Activated B cell treated with CpG ODN at 0.5 μM for 24 hours (primary cell): ENCODE measurements at regions not wholly inside any gene's neighbourhood (a gene's known extent, or its start where the extent isn't known, plus 50 kb on each side); places are given as distances from the start of the nearest gene placed in this dataset.

ENCODE experiments used
- ATAC-seq: fragments of 200-7000 bp; cut with Tn5 transposase; one replicate; pipeline ENCODE4 v1.10.0; 2021; ENCODE audit warnings: low read depth, mild to moderate bottlenecking, moderate library complexity
- CTCF ChIA-PET: fragments of 350-600 bp; sonication (Branson Sonifier 250); formaldehyde crosslinking; loops from one replicate; lab custom pipeline; 2021; ENCODE audit warnings: antibody characterized with exemption; lab: Charles Lee
- POLR2A ChIA-PET: fragments of 350-600 bp; sonication (Branson Sonifier 250); formaldehyde crosslinking; loops from one replicate; lab custom pipeline; 2021; ENCODE audit warnings: antibody characterized with exemption; lab: Charles Lee
- DNase-seq: peaks from one replicate; pipeline ENCODE4 v3.0.0; 2022
- H3K27ac Mint-ChIP-seq: one replicate; pipeline ENCODE4 v1.8.0; 2020; ENCODE audit warnings: mixed read lengths
- H3K27me3 Mint-ChIP-seq: one replicate; pipeline ENCODE4 v1.8.0; 2021; ENCODE audit warnings: mixed read lengths
- H3K36me3 Mint-ChIP-seq: one replicate; pipeline ENCODE4 v1.8.0; 2021; ENCODE audit warnings: low read depth, mixed read lengths
- H3K4me1 Mint-ChIP-seq: one replicate; pipeline ENCODE4 v1.8.0; 2021; ENCODE audit warnings: mixed read lengths
- H3K4me3 Mint-ChIP-seq: one replicate; pipeline ENCODE4 v1.8.0; 2020; ENCODE audit warnings: mild to moderate bottlenecking, mixed read lengths
- H3K9me3 Mint-ChIP-seq: one replicate; pipeline ENCODE4 v1.8.0; 2020; ENCODE audit warnings: mixed read lengths
- intact Hi-C: fragments of 100-400 bp; cut with micrococcal nuclease; formaldehyde crosslinking; loops from one replicate; pipeline ENCODE4 v1.15.1; 2024
- TF ChIP-seq, protein P1 (sequence below): fragments of 200-600 bp; IDR thresholded peaks from one replicate; pipeline ENCODE4 v1.8.0; 2022; ENCODE audit warnings: antibody characterized with exemption, mild to moderate bottlenecking

DNA sequence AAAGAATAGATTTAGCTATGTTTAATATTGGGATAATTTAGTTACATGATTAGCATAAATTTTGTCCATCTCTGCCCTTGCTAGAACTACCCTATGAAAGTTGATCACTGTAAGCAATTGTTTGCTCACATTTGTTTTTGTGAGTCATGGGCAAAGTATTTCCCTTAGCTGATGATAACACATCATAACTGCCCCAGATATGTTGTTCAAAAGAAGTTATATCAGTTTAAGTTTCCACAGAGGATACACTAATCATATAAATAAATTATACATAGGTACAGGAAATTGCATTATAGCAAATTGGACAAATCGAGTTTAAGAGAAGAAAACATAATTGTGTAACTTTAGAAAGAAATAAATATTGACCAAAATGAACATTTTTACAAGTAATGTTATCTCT, 223.2 kb upstream of the PIK3C3 start:
- no peak overlapping the region for H3K27ac Mint-ChIP-seq
- H3K27me3 Mint-ChIP-seq: no peaks in the 10 kb centered on the region
- H3K9me3 Mint-ChIP-seq: no peaks in the 10 kb centered on the region
- POLR2A ChIA-PET: no interaction called here
- DNase-seq (no peak), ATAC-seq (no peak)
- no peak overlapping the region for H3K4me3 Mint-ChIP-seq
- intact Hi-C loops: no loop called here
- CTCF ChIA-PET: no interaction called here
- H3K4me1 Mint-ChIP-seq: no peaks in the 10 kb centered on the region
- H3K36me3 Mint-ChIP-seq: no peaks in the 10 kb centered on the region
- TF ChIP-seq, protein P1, sequence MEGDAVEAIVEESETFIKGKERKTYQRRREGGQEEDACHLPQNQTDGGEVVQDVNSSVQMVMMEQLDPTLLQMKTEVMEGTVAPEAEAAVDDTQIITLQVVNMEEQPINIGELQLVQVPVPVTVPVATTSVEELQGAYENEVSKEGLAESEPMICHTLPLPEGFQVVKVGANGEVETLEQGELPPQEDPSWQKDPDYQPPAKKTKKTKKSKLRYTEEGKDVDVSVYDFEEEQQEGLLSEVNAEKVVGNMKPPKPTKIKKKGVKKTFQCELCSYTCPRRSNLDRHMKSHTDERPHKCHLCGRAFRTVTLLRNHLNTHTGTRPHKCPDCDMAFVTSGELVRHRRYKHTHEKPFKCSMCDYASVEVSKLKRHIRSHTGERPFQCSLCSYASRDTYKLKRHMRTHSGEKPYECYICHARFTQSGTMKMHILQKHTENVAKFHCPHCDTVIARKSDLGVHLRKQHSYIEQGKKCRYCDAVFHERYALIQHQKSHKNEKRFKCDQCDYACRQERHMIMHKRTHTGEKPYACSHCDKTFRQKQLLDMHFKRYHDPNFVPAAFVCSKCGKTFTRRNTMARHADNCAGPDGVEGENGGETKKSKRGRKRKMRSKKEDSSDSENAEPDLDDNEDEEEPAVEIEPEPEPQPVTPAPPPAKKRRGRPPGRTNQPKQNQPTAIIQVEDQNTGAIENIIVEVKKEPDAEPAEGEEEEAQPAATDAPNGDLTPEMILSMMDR: no peak

- H3K4me3 Mint-ChIP-seq: no peak overlapping the region
- no peaks in the 10 kb centered on the region for H3K36me3 Mint-ChIP-seq
- ChIA-PET POLR2A (no interaction called here), CTCF (no interaction called here)
- no peaks in the 10 kb centered on the region for H3K27me3 Mint-ChIP-seq
- ATAC-seq: no peak
- H3K9me3 Mint-ChIP-seq: peaks cover 2% of the 10 kb centered on the region
- intact Hi-C loops: no loop called here
- TF ChIP-seq, protein P1: no peak
- DNase-seq: no peak
- H3K27ac Mint-ChIP-seq: no peak overlapping the region
- H3K4me1 Mint-ChIP-seq: no peaks in the 10 kb centered on the region
These were observed 230.8 kb upstream of the PIK3C3 start for GRCh38 chr18:41724195-41724594.

- Mint-ChIP-seq H3K4me1 (no peaks in the 10 kb centered on the region), H3K27me3 (no peaks in the 10 kb centered on the region), H3K9me3 (peaks cover 2% of the 10 kb centered on the region), H3K27ac (no peak overlapping the region), H3K36me3 (no peaks in the 10 kb centered on the region), H3K4me3 (no peak overlapping the region)
- POLR2A ChIA-PET: no interaction called here
- intact Hi-C loops: no loop called here
- CTCF ChIA-PET: no interaction called here
- no peak for DNase-seq
- TF ChIP-seq, protein P1: no peak
- no peak for ATAC-seq
These were observed 233.8 kb upstream of the PIK3C3 start for GRCh38 chr18:41721103-41721790.

DNA sequence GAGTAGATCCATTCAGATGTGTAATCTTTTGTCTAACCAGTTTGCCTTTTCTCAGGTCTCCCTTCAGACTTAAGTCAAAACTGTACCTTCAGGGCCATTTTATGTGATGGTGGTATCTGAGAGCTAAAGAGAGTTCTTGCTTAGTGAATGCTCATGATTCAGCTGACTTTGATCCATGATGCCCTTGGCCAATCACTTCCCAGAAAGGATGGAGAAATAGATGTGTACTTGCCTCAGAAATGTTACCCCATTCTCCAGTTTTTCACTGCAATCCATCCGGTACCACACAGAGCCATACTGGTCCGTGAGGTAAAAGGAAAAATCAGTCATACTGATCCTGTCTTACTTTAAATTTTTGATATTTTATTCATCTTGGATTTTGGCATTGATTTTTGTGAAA, 234.8 kb upstream of the PIK3C3 start:
- CTCF ChIA-PET: no interaction called here
- TF ChIP-seq, protein P1: no peak
- no peaks in the 10 kb centered on the region for H3K27me3 Mint-ChIP-seq
- ATAC-seq (no peak), DNase-seq (no peak)
- POLR2A ChIA-PET: no interaction called here
- H3K9me3 Mint-ChIP-seq: peaks cover 7% of the 10 kb centered on the region
- intact Hi-C loops: no loop called here
- no peaks in the 10 kb centered on the region for H3K36me3 Mint-ChIP-seq
- H3K4me1 Mint-ChIP-seq: no peaks in the 10 kb centered on the region
- no peak overlapping the region for H3K4me3 Mint-ChIP-seq
- no peak overlapping the region for H3K27ac Mint-ChIP-seq

GRCh38 chr18:41719808-41720207, 235.2 kb upstream of the PIK3C3 start:
- no peak for DNase-seq
- POLR2A ChIA-PET: no interaction called here
- Mint-ChIP-seq H3K4me1 (no peaks in the 10 kb centered on the region), H3K36me3 (no peaks in the 10 kb centered on the region), H3K27me3 (no peaks in the 10 kb centered on the region), H3K9me3 (peaks cover 7% of the 10 kb centered on the region), H3K27ac (no peak overlapping the region), H3K4me3 (no peak overlapping the region)
- intact Hi-C loops: no loop called here
- no peak for ATAC-seq
- TF ChIP-seq, protein P1: no peak
- CTCF ChIA-PET: no interaction called here
